Mammary epithelial cell (primary cell): ENCODE measurements at regions not wholly inside any gene's neighbourhood (a gene's known extent, or its start where the extent isn't known, plus 50 kb on each side); places are given as distances from the start of the nearest gene placed in this dataset.

Experiments used
- CTCF ChIP-seq, 2 donors: IDR thresholded peaks in 1 of 2; conservative IDR thresholded peaks in 1 of 2; 2 replicates each; pipeline ENCODE4 v1.5.1; 2011 to 2012; ENCODE audit warnings: inconsistent platforms in 2 of 2, low read length in 2 of 2, mild to moderate bottlenecking in 2 of 2, control low read depth in 1 of 2, low read depth in 1 of 2; ENCODE audit not compliant: insufficient read depth in 1 of 2; ENCODE audit errors: extremely low read depth in 1 of 2
- EZH2 ChIP-seq: IDR thresholded peaks from 2 replicates; pipeline ENCODE4 v1.6.1; 2012; ENCODE audit warnings: low read length, inconsistent platforms, borderline replicate concordance

GRCh38 chr12:39003541-39004155, 98.3 kb upstream of the CPNE8 start:
- TF ChIP-seq CTCF (conservative IDR thresholded peaks at IDR 0.05 in 1 of 2, IDR thresholded peaks at IDR 0.05 in 1 of 2; ENCODE audit: extremely low read depth in 1 of 2, insufficient read depth in 1 of 2, low read depth in 1 of 2, low read length in 2 of 2) (no peak), EZH2 (no peak)
